SU-DHL-6 (cell line): ENCODE measurements at regions not wholly inside any gene's neighbourhood (a gene's known extent, or its start where the extent isn't known, plus 50 kb on each side); places are given as distances from the start of the nearest gene placed in this dataset.

ENCODE experiments used
- EZH2phosphoT487 ChIP-seq: fragments of 200-600 bp; sonication (generic), shearing (Covaris generic); conservative IDR thresholded peaks from 2 replicates; pipeline ENCODE4 v1.6.1; 2018; ENCODE audit warnings: mild to moderate bottlenecking, antibody characterized with exemption, low read length, moderate library complexity, mixed read lengths
- TF ChIP-seq, protein P1 (sequence below): fragments of 200-600 bp; sonication (generic); IDR thresholded peaks from one replicate; pipeline ENCODE4 v1.5.1; 2017; ENCODE audit warnings: antibody characterized with exemption, mild to moderate bottlenecking, low read length, moderate library complexity; ENCODE audit not compliant: insufficient read depth, poor library complexity, severe bottlenecking

DNA sequence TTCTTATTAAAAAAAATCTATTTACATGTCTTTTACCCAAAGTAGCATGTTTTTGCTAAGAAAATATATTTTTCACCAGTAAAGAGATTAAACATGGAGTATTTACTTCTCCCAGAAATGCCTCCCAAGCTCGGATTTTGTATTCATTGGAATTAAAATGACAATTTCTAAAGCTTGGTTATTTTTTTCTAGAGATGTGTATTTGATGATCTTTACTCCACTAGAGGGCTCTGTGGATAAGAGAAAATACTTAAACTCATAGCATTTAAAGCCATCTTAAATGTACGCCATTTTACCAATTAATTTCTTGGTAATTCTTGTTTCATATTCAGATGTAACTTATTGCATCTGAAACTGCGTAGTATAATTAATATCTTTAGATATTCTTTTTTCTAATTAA lies 461.4 kb downstream of the GALR1 start:
- TF ChIP-seq, protein P1, sequence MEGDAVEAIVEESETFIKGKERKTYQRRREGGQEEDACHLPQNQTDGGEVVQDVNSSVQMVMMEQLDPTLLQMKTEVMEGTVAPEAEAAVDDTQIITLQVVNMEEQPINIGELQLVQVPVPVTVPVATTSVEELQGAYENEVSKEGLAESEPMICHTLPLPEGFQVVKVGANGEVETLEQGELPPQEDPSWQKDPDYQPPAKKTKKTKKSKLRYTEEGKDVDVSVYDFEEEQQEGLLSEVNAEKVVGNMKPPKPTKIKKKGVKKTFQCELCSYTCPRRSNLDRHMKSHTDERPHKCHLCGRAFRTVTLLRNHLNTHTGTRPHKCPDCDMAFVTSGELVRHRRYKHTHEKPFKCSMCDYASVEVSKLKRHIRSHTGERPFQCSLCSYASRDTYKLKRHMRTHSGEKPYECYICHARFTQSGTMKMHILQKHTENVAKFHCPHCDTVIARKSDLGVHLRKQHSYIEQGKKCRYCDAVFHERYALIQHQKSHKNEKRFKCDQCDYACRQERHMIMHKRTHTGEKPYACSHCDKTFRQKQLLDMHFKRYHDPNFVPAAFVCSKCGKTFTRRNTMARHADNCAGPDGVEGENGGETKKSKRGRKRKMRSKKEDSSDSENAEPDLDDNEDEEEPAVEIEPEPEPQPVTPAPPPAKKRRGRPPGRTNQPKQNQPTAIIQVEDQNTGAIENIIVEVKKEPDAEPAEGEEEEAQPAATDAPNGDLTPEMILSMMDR = peak; percentile 12
- no peak for TF ChIP-seq EZH2phosphoT487
